ENCODE measurements at regions not wholly inside any gene's neighbourhood (a gene's known extent, or its start where the extent isn't known, plus 50 kb on each side); places are given as distances from the start of the nearest gene placed in this dataset.

GRCh38 chr9:115360122-115360521 is 242.2 kb upstream of the TNC start:
- DNase-seq (ENCODE audit: low read depth), result no peak
- no peak overlapping the region for H3K4me3 ChIP-seq (ENCODE audit: low read length)
- TF ChIP-seq CTCF (conservative IDR thresholded peaks at IDR 0.05; ENCODE audit: low read depth, low read length), result no peak

- DNase-seq (ENCODE audit: low read depth), result no peak
These were observed 244.1 kb upstream of the TNC start for GRCh38 chr9:115362101-115362500.

GRCh38 chr9:115362640-115363039 is 244.7 kb upstream of the TNC start:
- TF ChIP-seq CTCF (conservative IDR thresholded peaks at IDR 0.05; ENCODE audit: low read depth, low read length), result no peak
- DNase-seq (ENCODE audit: low read depth), result no peak

More at GRCh38 chr9:115362101-115362500, 244.1 kb upstream of the TNC start:
- TF ChIP-seq CTCF (conservative IDR thresholded peaks at IDR 0.05; ENCODE audit: low read depth, low read length), result no peak
- H3K4me3 ChIP-seq (ENCODE audit: low read length), result no peak overlapping the region

DNA sequence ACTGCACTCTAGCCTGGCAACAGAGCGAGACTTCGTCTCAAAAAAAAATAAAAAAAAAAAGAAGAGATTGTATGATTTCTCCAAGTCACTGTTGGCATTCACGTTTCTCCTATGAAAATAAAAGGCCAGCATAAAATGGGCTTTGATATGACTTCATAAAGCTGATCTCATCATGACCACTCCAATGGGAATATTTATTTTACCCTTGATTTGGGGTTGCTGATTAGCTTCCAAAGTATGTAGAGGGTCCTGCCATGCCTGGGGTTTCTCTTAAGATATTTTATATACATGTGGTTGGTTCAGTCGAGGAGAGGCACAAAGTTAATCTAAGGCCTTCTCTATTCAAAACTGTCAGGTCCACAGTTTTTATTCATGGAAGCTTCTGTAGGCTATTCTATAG is 247.0 kb upstream of the TNC start:
- H3K4me3 ChIP-seq (ENCODE audit: low read length), result no peak overlapping the region
- no peak for DNase-seq (ENCODE audit: low read depth)
- TF ChIP-seq CTCF (conservative IDR thresholded peaks at IDR 0.05; ENCODE audit: low read depth, low read length), result no peak

More at GRCh38 chr9:115362640-115363039, 244.7 kb upstream of the TNC start:
- no peak overlapping the region for H3K4me3 ChIP-seq (ENCODE audit: low read length)

GRCh38 chr9:115367321-115367720 is 249.4 kb upstream of the TNC start:
- H3K4me3 ChIP-seq (ENCODE audit: low read length), result no peak overlapping the region
- no peak for DNase-seq (ENCODE audit: low read depth)
- TF ChIP-seq CTCF (conservative IDR thresholded peaks at IDR 0.05; ENCODE audit: low read depth, low read length), result no peak

- no peak for DNase-seq (ENCODE audit: low read depth)
- no peak for TF ChIP-seq CTCF (conservative IDR thresholded peaks at IDR 0.05; ENCODE audit: low read depth, low read length)
- no peak overlapping the region for H3K4me3 ChIP-seq (ENCODE audit: low read length)
These were observed 250.0 kb upstream of the TNC start for GRCh38 chr9:115367780-115368525.

- no peak for TF ChIP-seq CTCF (conservative IDR thresholded peaks at IDR 0.05; ENCODE audit: low read depth, low read length)
- DNase-seq (ENCODE audit: low read depth), result peak; percentile 69
- H3K4me3 ChIP-seq (ENCODE audit: low read length), result no peak overlapping the region
These were observed 251.5 kb upstream of the TNC start for GRCh38 chr9:115369322-115369957.

All from retinal pigment epithelial cell (primary cell).